GM12892 (cell line): ENCODE measurements at regions not wholly inside any gene's neighbourhood (a gene's known extent, or its start where the extent isn't known, plus 50 kb on each side); places are given as distances from the start of the nearest gene placed in this dataset.

Source experiments
- POLR2A ChIP-seq: IDR thresholded peaks from 2 replicates; pipeline ENCODE4 v1.6.1; 2011; ENCODE audit warnings: low read depth, low read length, control low read depth
- POLR2AphosphoS5 ChIP-seq: IDR thresholded peaks from 2 replicates; pipeline ENCODE4 v1.6.1; 2011; ENCODE audit warnings: low read depth, low read length, control low read depth

DNA sequence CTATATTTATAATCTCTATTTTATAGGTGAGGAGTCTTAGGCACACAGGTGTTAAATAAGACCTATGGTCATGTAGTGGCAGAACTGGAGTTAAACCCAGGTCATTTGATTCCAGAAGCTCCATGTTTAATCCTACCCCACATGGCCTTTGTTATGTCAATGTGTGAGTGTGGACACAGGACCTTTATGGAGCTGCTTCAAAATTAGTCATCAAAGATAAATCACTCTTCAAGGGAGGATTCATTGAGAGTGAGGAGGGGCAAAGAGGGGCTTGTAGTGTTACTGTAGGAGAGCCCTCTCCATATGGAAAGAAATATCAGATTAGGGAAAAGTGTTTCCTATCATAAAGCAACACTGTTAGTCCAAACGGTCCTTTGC lies 74.6 kb upstream of the ARRDC3 start:
- TF ChIP-seq POLR2A (no peak), POLR2AphosphoS5 (no peak)
